Endodermal cell (in vitro differentiated cells): ENCODE measurements at regions not wholly inside any gene's neighbourhood (a gene's known extent, or its start where the extent isn't known, plus 50 kb on each side); places are given as distances from the start of the nearest gene placed in this dataset.
A peak's percentile ranks its signal among the peaks of the same experiment; 100 is the strongest.

Experiments
- DNase-seq: peaks from one replicate; pipeline ENCODE4 v3.0.0-alpha.2; 2017
- H3K27ac ChIP-seq: 2 replicates; pipeline ENCODE4 v1.5.1; 2013; ENCODE audit warnings: mild to moderate bottlenecking, low read depth, low read length, moderate library complexity
- H3K27me3 ChIP-seq: 2 replicates; pipeline ENCODE4 v1.6.1; 2013; ENCODE audit warnings: mild to moderate bottlenecking, low read length, moderate library complexity; ENCODE audit not compliant: insufficient read depth, control insufficient read depth, poor library complexity, severe bottlenecking
- H3K36me3 ChIP-seq: 2 replicates; pipeline ENCODE4 v1.7.0; 2013; ENCODE audit warnings: mild to moderate bottlenecking, low read length, moderate library complexity; ENCODE audit not compliant: control insufficient read depth, insufficient read depth
- H3K4me1 ChIP-seq: one replicate; pipeline ENCODE4 v1.7.0; 2013; ENCODE audit warnings: low read length; ENCODE audit not compliant: control insufficient read depth, insufficient read depth
- H3K4me3 ChIP-seq: 2 replicates; pipeline ENCODE4 v1.5.1; 2013; ENCODE audit warnings: mild to moderate bottlenecking, low read length, moderate library complexity
- H3K9ac ChIP-seq: 2 replicates; pipeline ENCODE4 v1.6.1; 2013; ENCODE audit warnings: mild to moderate bottlenecking, low read length, moderate library complexity; ENCODE audit not compliant: poor library complexity, severe bottlenecking; ENCODE audit errors: extremely low read depth
- H3K9me3 ChIP-seq: 2 replicates; pipeline ENCODE4 v1.6.1; 2013; ENCODE audit warnings: mild to moderate bottlenecking, low read length, moderate library complexity; ENCODE audit not compliant: control insufficient read depth
- H3K27ac Mint-ChIP-seq: 2 replicates; pipeline ENCODE4 v1.8.0; 2020; ENCODE audit warnings: mixed read lengths
- H3K27me3 Mint-ChIP-seq: 2 replicates; pipeline ENCODE4 v1.8.0; 2021; ENCODE audit warnings: mild to moderate bottlenecking, mixed read lengths; ENCODE audit not compliant: insufficient read depth
- H3K36me3 Mint-ChIP-seq: 2 replicates; pipeline ENCODE4 v1.8.0; 2020; ENCODE audit warnings: low read depth, mixed read lengths
- H3K4me1 Mint-ChIP-seq: 2 replicates; pipeline ENCODE4 v1.8.0; 2020; ENCODE audit warnings: mixed read lengths
- H3K4me3 Mint-ChIP-seq: 2 replicates; pipeline ENCODE4 v1.8.0; 2020; ENCODE audit warnings: mild to moderate bottlenecking, moderate library complexity, mixed read lengths
- H3K9me3 Mint-ChIP-seq: 2 replicates; pipeline ENCODE4 v1.8.0; 2020; ENCODE audit warnings: mild to moderate bottlenecking, mixed read lengths
- CTCF ChIP-seq: fragments of 200-600 bp; sonication (generic); conservative IDR thresholded peaks from 2 replicates; pipeline ENCODE4 v1.5.0; 2021; ENCODE audit warnings: antibody characterized with exemption, mild to moderate bottlenecking
- WGBS, 2 experiments: methylation state at CpG; one replicate each; pipeline versions ENCODE4 v1.1.5 to v1.1.7; 2013; ENCODE audit warnings: missing lambda C conversion rate in 2 of 2, mixed read lengths in 1 of 2; ENCODE audit not compliant: insufficient coverage in 1 of 2, insufficient read length in 1 of 2; 5-methylcytosine and 5-hydroxymethylcytosine counted together

GRCh38 chr14:62158779-62159178, 396.6 kb downstream of the SNAPC1 start:
- Mint-ChIP-seq H3K9me3 (no peaks in the 10 kb centered on the region), H3K36me3 (no peaks in the 10 kb centered on the region), H3K4me3 (no peak overlapping the region), H3K27ac (no peak overlapping the region), H3K4me1 (peaks cover 6% of the 10 kb centered on the region), H3K27me3 (no peaks in the 10 kb centered on the region)
- TF ChIP-seq CTCF: no peak
- Histone ChIP-seq H3K36me3 (no peaks in the 10 kb centered on the region), H3K27ac (no peak overlapping the region), H3K9me3 (no peaks in the 10 kb centered on the region), H3K4me1 (no peaks in the 10 kb centered on the region), H3K9ac (no peak overlapping the region), H3K27me3 (no peaks in the 10 kb centered on the region), H3K4me3 (no peak overlapping the region)
- 87 to 100% methylated on average over 2 of the region's 2 CpGs for WGBS, 2 experiments
- no peak for DNase-seq

- TF ChIP-seq CTCF: no peak
Observed at GRCh38 chr14:62159314-62159713, 397.1 kb downstream of the SNAPC1 start.

GRCh38 chr14:62162998-62163589, 400.9 kb downstream of the SNAPC1 start:
- Mint-ChIP-seq H3K4me3 (no peak overlapping the region), H3K9me3 (no peaks in the 10 kb centered on the region), H3K27ac (no peak overlapping the region), H3K36me3 (no peaks in the 10 kb centered on the region), H3K27me3 (peaks cover 7% of the 10 kb centered on the region), H3K4me1 (peaks cover 14% of the 10 kb centered on the region)
- Histone ChIP-seq H3K4me3 (no peak overlapping the region), H3K9me3 (no peaks in the 10 kb centered on the region), H3K9ac (no peak overlapping the region), H3K27me3 (no peaks in the 10 kb centered on the region), H3K4me1 (peaks cover 2% of the 10 kb centered on the region), H3K36me3 (no peaks in the 10 kb centered on the region), H3K27ac (no peak overlapping the region)
- peak; percentile 70 for DNase-seq
- 26 to 36% methylated on average over 6 to 8 of the region's 8 CpGs for WGBS, 2 experiments
- peak; percentile 91 for TF ChIP-seq CTCF

More at GRCh38 chr14:62159314-62159713, 397.1 kb downstream of the SNAPC1 start:
- Histone ChIP-seq H3K27me3 (no peaks in the 10 kb centered on the region), H3K27ac (no peak overlapping the region), H3K36me3 (no peaks in the 10 kb centered on the region), H3K4me3 (no peak overlapping the region), H3K9ac (no peak overlapping the region), H3K9me3 (no peaks in the 10 kb centered on the region), H3K4me1 (no peaks in the 10 kb centered on the region)
- Mint-ChIP-seq H3K27me3 (no peaks in the 10 kb centered on the region), H3K9me3 (no peaks in the 10 kb centered on the region), H3K4me3 (no peak overlapping the region), H3K4me1 (peaks cover 6% of the 10 kb centered on the region), H3K27ac (no peak overlapping the region), H3K36me3 (no peaks in the 10 kb centered on the region)
- no peak for DNase-seq
- WGBS, 2 experiments: 97 to 100% methylated on average over 1 to 3 of the region's 3 CpGs
